GM18873 (cell line): ENCODE measurements at regions not wholly inside any gene's neighbourhood (a gene's known extent, or its start where the extent isn't known, plus 50 kb on each side); places are given as distances from the start of the nearest gene placed in this dataset.
"Not testable (repeated sequence)": the region's sequence is repeated elsewhere in the genome, so short reads cannot be mapped to it uniquely, and the experiment has no call there.

Experiments used
- ATAC-seq: cut with Tn5 transposase; IDR thresholded peaks from one replicate; pipeline ENCODE4 v1.9.1; 2021; ENCODE audit warnings: mild to moderate bottlenecking, moderate library complexity, moderate number of reproducible peaks; ENCODE audit not compliant: unreplicated experiment, low FRiP score

- not testable (repeated sequence) for ATAC-seq
Observed at GRCh38 chr14:106001277-106001676, 474.9 kb downstream of the TMEM121 start.

- no peak for ATAC-seq
Observed at GRCh38 chr14:106003351-106003750, 477.0 kb downstream of the TMEM121 start.

- not testable (repeated sequence) for ATAC-seq
Observed at GRCh38 chr14:106004937-106005795, 478.8 kb downstream of the TMEM121 start.

DNA sequence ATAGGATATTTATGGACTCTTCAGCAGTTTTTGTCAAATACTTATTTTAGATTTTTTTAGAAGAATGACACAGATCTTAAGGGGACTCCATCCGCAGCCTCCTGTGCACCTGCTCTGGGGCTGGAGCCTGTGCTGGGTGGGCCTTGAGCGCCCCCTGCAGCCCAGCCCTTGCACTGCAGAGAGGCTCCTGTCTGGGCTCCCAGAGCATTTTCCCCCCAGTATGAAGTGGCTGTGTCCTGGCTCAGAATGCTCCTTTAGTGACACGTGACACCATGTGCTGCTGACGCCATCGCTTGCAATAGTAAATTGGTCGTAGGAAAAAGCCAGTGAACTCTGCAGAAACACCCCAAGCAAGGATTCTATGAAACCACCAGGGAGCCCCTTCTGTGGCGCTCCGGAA is 479.7 kb downstream of the TMEM121 start:
- ATAC-seq = not testable (repeated sequence)

GRCh38 chr14:106006716-106007115 is 480.3 kb downstream of the TMEM121 start:
- not testable (repeated sequence) for ATAC-seq

DNA sequence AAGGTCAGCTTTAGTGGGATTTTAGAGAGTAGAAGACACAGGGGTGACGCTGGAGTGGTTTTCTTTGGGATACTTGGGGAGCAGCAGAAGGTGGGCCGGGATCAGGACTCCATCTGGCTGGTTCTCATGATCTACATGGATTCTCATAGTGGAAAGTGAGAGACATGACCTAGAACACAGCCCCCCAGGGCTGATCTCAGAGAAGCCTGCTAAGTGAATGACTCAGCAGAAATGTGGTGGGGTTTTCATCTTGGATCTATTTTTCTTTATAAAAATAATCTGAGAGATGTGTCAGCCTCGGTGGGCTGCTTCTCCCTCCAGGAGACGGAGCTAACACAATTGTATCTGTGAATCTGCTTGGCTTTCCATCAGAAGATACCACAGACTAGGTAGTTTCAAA is 484.4 kb downstream of the TMEM121 start:
- no peak for ATAC-seq

- ATAC-seq = not testable (repeated sequence)
Observed at GRCh38 chr14:106011631-106012360, 485.4 kb downstream of the TMEM121 start.

GRCh38 chr14:106012361-106012725 is 486.0 kb downstream of the TMEM121 start:
- not testable (repeated sequence) for ATAC-seq

DNA sequence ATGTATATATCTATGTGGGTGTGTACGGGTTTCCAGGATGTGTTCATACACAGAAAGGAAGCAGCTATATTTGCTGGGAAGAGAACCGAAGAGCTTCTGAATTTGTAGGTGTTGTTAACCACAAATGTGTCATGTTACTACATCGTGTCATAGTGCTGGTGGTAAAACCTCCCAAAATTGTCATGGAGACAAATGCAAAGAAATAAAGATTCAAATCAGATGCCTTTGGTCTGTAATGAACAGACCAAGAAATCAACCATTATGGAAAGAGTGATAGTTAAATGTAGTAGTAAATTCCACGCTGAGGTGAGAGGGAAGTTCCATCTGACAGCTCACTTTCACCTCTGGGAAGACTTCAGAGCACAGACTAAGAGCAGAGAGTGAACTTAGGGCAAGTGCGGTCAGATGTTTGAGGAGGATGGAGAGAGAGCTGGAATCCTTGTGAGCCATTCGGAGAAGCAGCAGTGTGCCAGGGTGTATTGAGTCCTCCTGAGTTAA is 487.5 kb downstream of the TMEM121 start:
- ATAC-seq = no peak

- not testable (repeated sequence) for ATAC-seq
Observed at GRCh38 chr14:106017952-106018351, 491.6 kb downstream of the TMEM121 start.

GRCh38 chr14:106021832-106022231 is 495.4 kb downstream of the TMEM121 start:
- ATAC-seq = no peak

DNA sequence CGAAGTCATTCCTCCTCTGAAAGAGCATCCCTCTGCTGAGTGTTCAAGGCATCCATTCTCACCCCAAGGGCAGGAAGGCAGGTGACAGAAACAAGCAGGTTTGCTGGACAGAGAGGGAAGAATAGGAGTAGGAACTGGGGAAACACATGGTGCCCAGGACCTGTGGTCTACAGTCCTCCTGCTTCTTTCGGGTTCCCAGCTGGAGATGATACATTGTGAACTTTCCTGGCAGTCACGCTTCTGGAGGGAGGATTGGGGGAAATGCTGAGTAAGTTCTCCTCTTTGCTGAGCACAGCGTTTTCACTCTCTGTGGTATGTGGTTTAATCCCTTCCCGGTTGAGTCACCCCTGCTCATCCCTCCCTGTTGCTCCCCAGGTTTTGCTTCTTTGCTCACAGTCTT is 496.3 kb downstream of the TMEM121 start:
- ATAC-seq = not testable (repeated sequence)

DNA sequence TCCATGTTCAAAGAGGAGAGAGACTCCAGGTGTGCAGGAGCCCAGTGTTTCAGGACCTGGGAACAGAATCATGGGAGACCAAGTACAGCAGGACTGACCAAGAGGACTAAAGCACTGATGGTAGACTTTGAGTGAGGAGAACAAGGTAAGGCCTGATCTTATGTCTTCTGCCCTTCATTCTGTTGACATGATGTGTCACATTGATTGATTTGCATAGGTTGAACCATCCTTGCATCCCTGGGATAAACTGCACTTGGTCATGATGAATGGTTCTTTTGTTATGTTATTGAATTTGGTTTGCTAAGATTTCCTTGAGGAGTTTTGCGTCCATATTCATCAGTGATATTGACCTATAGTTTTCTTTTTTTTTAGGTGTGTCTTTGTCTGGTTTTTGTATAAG is 497.0 kb downstream of the TMEM121 start:
- ATAC-seq = no peak

GRCh38 chr14:106024983-106025604 is 498.7 kb downstream of the TMEM121 start:
- ATAC-seq = no peak

DNA sequence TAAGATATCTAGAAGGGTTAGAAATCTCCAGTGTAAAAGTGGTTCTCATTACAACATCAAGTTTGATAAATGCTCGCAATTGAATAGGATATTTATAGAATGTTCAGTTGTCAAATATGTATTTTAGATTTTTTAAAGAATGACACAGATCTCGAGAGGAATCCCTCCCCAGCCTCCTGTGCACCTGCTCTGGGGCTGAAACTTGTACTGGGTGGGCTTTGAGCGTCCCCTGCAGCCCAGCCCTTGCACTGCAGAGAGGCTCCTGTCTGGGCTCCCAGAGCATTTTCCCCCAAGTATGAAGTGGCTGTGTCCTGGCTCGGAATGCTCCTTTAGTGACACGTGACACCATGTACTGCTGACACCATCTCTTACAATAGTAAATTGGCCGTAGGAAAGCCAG is 499.6 kb downstream of the TMEM121 start:
- ATAC-seq = no peak

- ATAC-seq = not testable (repeated sequence)
Observed at GRCh38 chr14:106027759-106028158, 501.4 kb downstream of the TMEM121 start.

DNA sequence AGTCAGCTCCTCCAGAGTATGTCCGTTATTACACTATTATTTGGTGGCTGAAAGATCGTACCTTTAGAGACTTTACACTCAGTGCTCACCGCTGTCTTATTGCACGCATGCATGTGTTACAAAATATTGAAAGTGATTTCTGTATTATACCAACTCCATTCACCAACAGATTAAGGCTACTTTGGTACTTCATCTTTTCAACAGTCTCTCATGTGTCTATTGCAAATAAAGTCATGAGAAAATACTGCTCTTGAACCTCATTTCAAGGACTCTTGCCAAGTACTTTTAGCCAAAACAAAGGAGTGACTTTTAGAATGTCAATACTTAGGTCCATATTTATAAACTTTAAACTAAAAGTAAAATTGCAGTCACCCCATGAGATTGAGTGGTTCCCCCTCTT is 503.6 kb downstream of the TMEM121 start:
- ATAC-seq = no peak

DNA sequence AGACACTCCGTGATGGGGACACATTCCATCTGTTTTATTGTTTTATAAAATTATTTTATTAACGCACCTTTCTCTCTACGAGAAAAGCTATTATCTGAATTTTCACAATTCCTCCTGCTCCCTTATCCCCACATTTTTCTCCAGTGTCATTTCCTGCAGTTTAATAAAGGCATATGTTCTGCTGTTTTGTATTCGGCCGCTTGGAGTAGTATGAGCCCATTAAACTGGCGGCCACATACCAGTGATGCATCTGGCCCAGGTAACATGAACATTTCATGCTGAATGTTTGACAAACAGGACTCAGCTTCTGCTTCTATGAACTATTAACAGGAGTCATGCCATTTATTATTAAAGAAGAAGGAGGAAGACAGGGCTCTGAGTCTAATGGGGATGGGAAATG is 511.0 kb downstream of the TMEM121 start:
- no peak for ATAC-seq

- no peak for ATAC-seq
Observed at GRCh38 chr14:106038263-106038662, 511.9 kb downstream of the TMEM121 start.

DNA sequence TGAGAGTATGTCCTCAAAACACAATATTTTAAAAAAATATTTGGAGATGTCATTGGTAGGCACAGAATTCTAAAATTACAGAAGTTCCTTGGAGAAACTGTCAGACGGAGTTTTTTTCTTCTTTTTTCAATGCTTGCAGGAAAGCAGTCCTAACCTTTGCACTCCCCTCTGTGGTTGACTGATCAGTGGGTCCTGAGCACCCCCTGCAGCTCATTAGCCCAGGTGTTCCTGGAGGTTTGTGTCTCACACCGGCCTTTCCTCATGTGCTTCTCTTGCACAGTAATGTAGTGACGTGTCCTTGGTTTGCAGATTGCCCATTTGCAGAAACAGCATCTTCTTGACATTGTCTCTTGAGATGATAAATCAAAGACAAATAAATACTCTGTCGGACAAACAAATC is 513.0 kb downstream of the TMEM121 start:
- no peak for ATAC-seq

DNA sequence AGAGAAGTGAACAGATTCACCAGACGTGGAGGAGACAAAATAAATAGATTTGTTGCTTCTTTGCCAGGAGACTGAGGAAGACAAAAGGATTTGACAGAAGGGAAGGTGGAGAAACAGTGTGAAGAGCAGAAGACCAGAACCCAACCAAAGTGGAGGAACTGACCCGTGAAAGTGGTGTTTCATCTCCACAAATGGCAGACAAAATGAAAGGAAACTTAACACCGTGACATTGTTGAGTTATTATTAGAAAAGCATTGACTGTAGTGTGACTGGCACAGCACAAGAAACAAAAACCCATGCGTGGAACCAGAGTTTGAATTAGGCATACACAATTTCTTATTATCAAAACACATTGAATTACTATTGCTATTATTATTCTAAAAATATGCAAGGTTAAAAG is 518.1 kb downstream of the TMEM121 start:
- ATAC-seq = no peak
